ES-I3 (cell line): ENCODE measurements at regions not wholly inside any gene's neighbourhood (a gene's known extent, or its start where the extent isn't known, plus 50 kb on each side); places are given as distances from the start of the nearest gene placed in this dataset.
"Not testable (repeated sequence)": the region's sequence is repeated elsewhere in the genome, so short reads cannot be mapped to it uniquely, and the experiment has no call there.

Experiments used
- H3K36me3 ChIP-seq: 2 replicates; pipeline ENCODE4 v1.6.1; 2013; ENCODE audit warnings: mild to moderate bottlenecking, low read length, control low read depth, moderate library complexity; ENCODE audit not compliant: insufficient read depth
- H3K4me1 ChIP-seq: 2 replicates; pipeline ENCODE4 v1.6.1; 2013; ENCODE audit warnings: mild to moderate bottlenecking, control low read depth, low read length; ENCODE audit not compliant: insufficient read depth
- H3K9ac ChIP-seq: 2 replicates; pipeline ENCODE4 v1.6.1; 2013; ENCODE audit warnings: low read depth, mild to moderate bottlenecking, low read length, moderate library complexity
- H3K9me3 ChIP-seq: 2 replicates; pipeline ENCODE4 v1.6.1; 2013; ENCODE audit warnings: mild to moderate bottlenecking, low read length, moderate library complexity; ENCODE audit not compliant: control insufficient read depth, insufficient read depth

DNA sequence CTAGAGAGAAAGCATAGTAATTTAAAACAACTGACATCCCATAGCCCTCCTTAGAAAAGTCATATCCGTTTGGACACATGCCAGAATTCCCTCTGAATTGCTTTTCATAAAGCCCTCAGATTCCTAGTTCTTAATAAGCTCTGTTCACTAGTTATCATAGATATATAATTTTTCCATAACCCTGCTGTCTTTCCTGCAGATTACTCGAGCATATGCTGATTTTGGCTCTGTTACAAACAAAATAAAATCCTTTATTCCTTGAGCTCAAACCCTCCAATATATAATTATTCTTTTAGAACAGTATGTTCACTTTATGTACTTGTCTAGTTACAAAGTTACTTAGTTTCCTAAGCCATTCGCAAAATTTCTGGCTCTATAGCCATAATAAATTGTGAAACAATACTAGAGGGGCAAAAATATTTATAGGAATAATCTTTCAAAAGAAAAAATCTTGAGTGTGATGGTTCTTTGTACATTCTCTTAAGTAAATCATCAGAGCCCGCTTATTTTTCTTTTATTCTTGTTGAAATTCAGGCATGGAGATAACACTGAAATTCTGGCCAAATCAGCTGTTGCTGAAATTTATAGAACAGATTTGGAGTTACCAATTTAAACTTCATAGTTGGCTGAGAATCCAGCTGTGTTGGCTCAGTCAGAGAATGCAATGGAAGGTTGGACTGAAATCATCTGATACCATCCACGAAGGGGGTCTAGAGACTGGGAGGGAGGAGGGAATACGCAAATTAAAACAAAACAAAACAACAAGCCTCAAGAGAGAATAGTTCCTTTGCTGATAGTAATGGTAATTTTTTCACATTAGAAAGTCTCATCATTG is 146.1 kb upstream of the TMEM196 start:
- no peak overlapping the region for H3K9ac ChIP-seq
- H3K36me3 ChIP-seq: no peaks in the 10 kb centered on the region
- H3K4me1 ChIP-seq: no peaks in the 10 kb centered on the region
- no peaks in the 10 kb centered on the region for H3K9me3 ChIP-seq

- Histone ChIP-seq H3K36me3 (no peaks in the 10 kb centered on the region), H3K9ac (no peak overlapping the region), H3K9me3 (no peaks in the 10 kb centered on the region), H3K4me1 (no peaks in the 10 kb centered on the region)
Observed at GRCh38 chr7:19916046-19916445, 142.6 kb upstream of the TMEM196 start.

- H3K36me3 ChIP-seq: no peaks in the 10 kb centered on the region
- H3K4me1 ChIP-seq: no peaks in the 10 kb centered on the region
- H3K9me3 ChIP-seq: no peaks in the 10 kb centered on the region
- H3K9ac ChIP-seq: no peak overlapping the region
Observed at GRCh38 chr7:19915596-19915995, 142.2 kb upstream of the TMEM196 start.

DNA sequence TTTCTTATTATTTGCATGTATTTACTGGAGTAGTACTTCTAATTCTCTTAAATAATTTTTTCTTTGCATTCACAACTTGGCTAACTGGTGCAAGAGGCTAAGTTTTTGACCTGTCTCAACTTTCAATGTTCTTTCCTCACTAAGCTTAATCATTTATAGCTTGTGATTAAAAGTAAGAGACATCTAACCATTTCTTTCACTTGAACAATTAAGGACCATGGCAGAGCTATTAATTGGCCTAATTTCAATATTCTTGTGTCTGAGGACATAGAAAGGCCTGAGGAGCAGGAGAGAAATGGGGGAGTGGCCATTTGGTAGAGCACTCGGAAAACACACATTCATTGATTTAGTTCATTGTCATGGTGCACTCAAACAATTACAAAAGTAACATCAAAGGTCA is 141.4 kb upstream of the TMEM196 start:
- H3K36me3 ChIP-seq: no peaks in the 10 kb centered on the region
- no peaks in the 10 kb centered on the region for H3K9me3 ChIP-seq
- no peak overlapping the region for H3K9ac ChIP-seq
- H3K4me1 ChIP-seq: no peaks in the 10 kb centered on the region

GRCh38 chr7:19900118-19900517 is 126.7 kb upstream of the TMEM196 start:
- Histone ChIP-seq H3K9me3 (peaks cover 3% of the 10 kb centered on the region; the same call in 1 of the 2 replicates), H3K9ac (no peak overlapping the region), H3K4me1 (no peaks in the 10 kb centered on the region), H3K36me3 (no peaks in the 10 kb centered on the region)

DNA sequence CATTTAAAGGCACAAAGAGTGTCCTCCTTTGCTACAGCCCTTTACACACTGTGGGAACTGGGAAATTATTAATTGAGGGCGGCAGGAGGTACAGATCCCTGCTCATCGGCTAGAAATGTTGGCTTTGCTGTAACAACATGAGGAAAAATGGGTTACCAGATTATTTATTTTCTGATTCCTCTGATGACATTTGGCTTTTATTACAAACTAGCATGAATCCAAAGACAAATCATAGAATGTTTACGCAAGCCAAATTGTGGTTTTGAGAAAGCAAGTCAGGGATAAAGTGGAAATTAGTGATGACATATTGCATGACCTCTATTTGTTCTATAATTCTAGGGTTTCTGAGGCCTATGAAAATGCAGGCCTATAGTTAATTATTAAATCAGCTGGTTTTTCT is 126.1 kb upstream of the TMEM196 start:
- Histone ChIP-seq H3K9me3 (peaks cover 3% of the 10 kb centered on the region; the same call in 1 of the 2 replicates), H3K36me3 (no peaks in the 10 kb centered on the region), H3K4me1 (no peaks in the 10 kb centered on the region), H3K9ac (no peak overlapping the region)

- H3K9me3 ChIP-seq, H3K36me3 ChIP-seq, H3K9ac ChIP-seq, H3K4me1 ChIP-seq: not testable (repeated sequence)
Observed at GRCh38 chr7:19882893-19883292, 109.5 kb upstream of the TMEM196 start.

DNA sequence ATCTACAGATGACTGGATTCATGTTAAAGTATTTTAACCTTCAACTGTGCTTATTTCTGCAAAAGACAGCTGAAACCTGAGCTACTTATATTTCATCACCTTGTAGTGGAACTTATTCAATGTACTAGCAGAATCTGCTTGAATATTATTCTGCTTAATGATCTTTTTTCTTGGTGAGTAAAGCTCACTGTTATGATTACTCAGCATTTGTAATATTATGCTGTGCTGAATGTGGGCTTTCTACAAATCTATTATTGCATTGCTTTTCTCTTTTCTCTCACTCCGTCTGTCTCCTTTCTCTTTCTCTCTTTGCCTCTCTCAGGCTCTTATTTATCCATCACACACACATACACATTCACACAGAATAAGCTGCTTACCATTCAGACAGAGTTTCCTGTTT is 98.7 kb upstream of the TMEM196 start:
- Histone ChIP-seq H3K9me3 (no peaks in the 10 kb centered on the region), H3K4me1 (no peaks in the 10 kb centered on the region), H3K36me3 (no peaks in the 10 kb centered on the region), H3K9ac (no peak overlapping the region)

- no peaks in the 10 kb centered on the region for H3K4me1 ChIP-seq
- H3K9ac ChIP-seq: no peak overlapping the region
- no peaks in the 10 kb centered on the region for H3K9me3 ChIP-seq
- H3K36me3 ChIP-seq: no peaks in the 10 kb centered on the region
Observed at GRCh38 chr7:19871102-19871501, 97.7 kb upstream of the TMEM196 start.

- no peaks in the 10 kb centered on the region for H3K36me3 ChIP-seq
- no peak overlapping the region for H3K9ac ChIP-seq
- H3K4me1 ChIP-seq: no peaks in the 10 kb centered on the region
- H3K9me3 ChIP-seq: no peaks in the 10 kb centered on the region
Observed at GRCh38 chr7:19869979-19870378, 96.6 kb upstream of the TMEM196 start.

GRCh38 chr7:19853261-19853832 is 79.9 kb upstream of the TMEM196 start:
- Histone ChIP-seq H3K9ac (no peak overlapping the region), H3K9me3 (no peaks in the 10 kb centered on the region), H3K4me1 (no peaks in the 10 kb centered on the region), H3K36me3 (no peaks in the 10 kb centered on the region)

- peaks cover 3% of the 10 kb centered on the region; the same call in 1 of the 2 replicates for H3K4me1 ChIP-seq
- no peaks in the 10 kb centered on the region for H3K9me3 ChIP-seq
- H3K9ac ChIP-seq: no peak overlapping the region
- H3K36me3 ChIP-seq: no peaks in the 10 kb centered on the region
Observed at GRCh38 chr7:19852192-19852591, 78.8 kb upstream of the TMEM196 start.

DNA sequence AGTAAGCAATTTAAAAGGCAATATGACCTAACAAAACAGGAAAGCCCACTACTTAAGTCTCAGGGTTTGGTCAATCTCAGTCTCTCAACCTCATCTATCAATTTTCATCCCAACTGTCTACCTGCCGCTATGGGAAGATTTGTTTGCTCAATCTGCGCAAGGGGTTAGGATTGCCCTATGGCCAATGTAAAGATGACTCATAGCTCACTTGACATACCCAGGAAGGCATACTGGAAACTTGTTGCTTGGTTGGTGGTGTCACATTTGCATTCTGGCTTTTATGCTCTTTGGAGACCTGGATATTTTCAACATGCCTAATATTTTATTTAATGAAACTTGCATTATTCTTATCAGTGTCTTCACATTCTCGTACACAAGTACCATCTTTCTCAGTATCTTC is 78.1 kb upstream of the TMEM196 start:
- Histone ChIP-seq H3K9ac (no peak overlapping the region), H3K4me1 (peaks cover 3% of the 10 kb centered on the region; the same call in 1 of the 2 replicates), H3K9me3 (no peaks in the 10 kb centered on the region), H3K36me3 (no peaks in the 10 kb centered on the region)

DNA sequence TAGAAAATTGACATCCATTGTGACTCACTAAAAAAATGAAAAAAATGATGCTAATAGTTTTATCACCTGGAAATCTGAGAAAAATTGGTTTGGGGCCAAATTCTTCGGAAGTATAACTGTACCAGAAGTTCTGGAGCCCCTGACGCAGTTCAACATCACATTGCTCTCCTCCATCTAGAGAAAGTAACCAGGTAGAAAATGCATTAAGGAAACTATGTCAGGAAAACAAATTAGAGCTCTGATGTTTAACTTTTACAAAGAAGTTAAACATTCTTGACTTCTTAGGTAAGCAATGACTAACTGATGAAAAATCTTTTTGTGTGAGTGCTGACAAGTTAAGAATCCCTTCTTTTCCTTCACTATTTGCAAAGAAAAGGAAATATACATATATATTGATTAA is 61.1 kb upstream of the TMEM196 start:
- Histone ChIP-seq H3K9me3 (no peaks in the 10 kb centered on the region), H3K9ac (no peak overlapping the region), H3K4me1 (no peaks in the 10 kb centered on the region), H3K36me3 (no peaks in the 10 kb centered on the region)

GRCh38 chr7:19830604-19831003 is 57.2 kb upstream of the TMEM196 start:
- no peaks in the 10 kb centered on the region for H3K4me1 ChIP-seq
- no peaks in the 10 kb centered on the region for H3K9me3 ChIP-seq
- H3K9ac ChIP-seq: no peak overlapping the region
- no peaks in the 10 kb centered on the region for H3K36me3 ChIP-seq
